EH (cell line): ENCODE measurements at regions not wholly inside any gene's neighbourhood (a gene's known extent, or its start where the extent isn't known, plus 50 kb on each side); places are given as distances from the start of the nearest gene placed in this dataset.

ENCODE experiments used
- DNase-seq: peaks from one replicate; pipeline ENCODE4 v3.0.0-alpha.2; 2015; ENCODE audit warnings: low read depth

GRCh38 chr12:125431516-125431915, 366.3 kb downstream of the AACS start:
- no peak for DNase-seq

GRCh38 chr12:125434131-125434530, 368.9 kb downstream of the AACS start:
- DNase-seq, result no peak

- DNase-seq, result no peak
Observed at GRCh38 chr12:125434936-125435443, 369.8 kb downstream of the AACS start.

GRCh38 chr12:125435871-125436270, 370.6 kb downstream of the AACS start:
- no peak for DNase-seq

- no peak for DNase-seq
Observed at GRCh38 chr12:125436686-125437085, 371.5 kb downstream of the AACS start.

GRCh38 chr12:125440399-125440798, 375.2 kb downstream of the AACS start:
- DNase-seq, result no peak

- DNase-seq, result no peak
Observed at GRCh38 chr12:125443341-125443740, 378.1 kb downstream of the AACS start.

- DNase-seq, result no peak
Observed at GRCh38 chr12:125451408-125451807, 386.2 kb downstream of the AACS start.

GRCh38 chr12:125453751-125454150, 388.5 kb downstream of the AACS start:
- no peak for DNase-seq

GRCh38 chr12:125454291-125454690, 389.1 kb downstream of the AACS start:
- no peak for DNase-seq

- no peak for DNase-seq
Observed at GRCh38 chr12:125454786-125455480, 389.7 kb downstream of the AACS start.

- DNase-seq, result no peak
Observed at GRCh38 chr12:125455556-125455955, 390.3 kb downstream of the AACS start.

- no peak for DNase-seq
Observed at GRCh38 chr12:125458552-125459268, 393.5 kb downstream of the AACS start.

GRCh38 chr12:125461831-125462230, 396.6 kb downstream of the AACS start:
- DNase-seq, result no peak

GRCh38 chr12:125463386-125463785, 398.2 kb downstream of the AACS start:
- no peak for DNase-seq

GRCh38 chr12:125467363-125467762, 402.1 kb downstream of the AACS start:
- no peak for DNase-seq

- no peak for DNase-seq
Observed at GRCh38 chr12:125469683-125470082, 404.4 kb downstream of the AACS start.

- DNase-seq, result no peak
Observed at GRCh38 chr12:125470838-125471783, 405.9 kb downstream of the AACS start.

- DNase-seq, result no peak
Observed at GRCh38 chr12:125473501-125473900, 408.3 kb downstream of the AACS start.

GRCh38 chr12:125487336-125487735, 422.1 kb downstream of the AACS start:
- DNase-seq, result no peak

GRCh38 chr12:125491553-125491952, 426.3 kb downstream of the AACS start:
- no peak for DNase-seq
